Stimulated activated naive B cell treated with anti-CD40 and anti-IgM and Interleukin-4, amounts not matched to agents 10 μg/mL and 1 μg/mL and 100 μg/mL, for 72 hours (primary cell): ENCODE measurements at regions not wholly inside any gene's neighbourhood (a gene's known extent, or its start where the extent isn't known, plus 50 kb on each side); places are given as distances from the start of the nearest gene placed in this dataset.
"Not testable (repeated sequence)": the region's sequence is repeated elsewhere in the genome, so short reads cannot be mapped to it uniquely, and the experiment has no call there.

Experiments
- ATAC-seq, 2 donors: fragments of 150-1000 bp; cut with Tn5 transposase; replicated peaks; 2 replicates each; pipeline ENCODE4 v1.10.0; 2021; ENCODE audit warnings: moderate library complexity in 1 of 2
- DNase-seq: peaks from one replicate; pipeline ENCODE4 v3.0.0; 2021
- H3K27ac Mint-ChIP-seq: one replicate; pipeline ENCODE4 v1.8.0; 2022; ENCODE audit warnings: mild to moderate bottlenecking, mixed read lengths
- H3K27me3 Mint-ChIP-seq, 2 donors: one replicate each; pipeline ENCODE4 v1.8.0; 2022; ENCODE audit warnings: mixed read lengths in 2 of 2
- H3K36me3 Mint-ChIP-seq, 2 donors: one replicate each; pipeline ENCODE4 v1.8.0; 2022; ENCODE audit warnings: mixed read lengths in 2 of 2, mild to moderate bottlenecking in 1 of 2
- H3K4me1 Mint-ChIP-seq, 2 donors: one replicate each; pipeline ENCODE4 v1.8.0; 2022; ENCODE audit warnings: mixed read lengths in 2 of 2, mild to moderate bottlenecking in 1 of 2
- H3K4me3 Mint-ChIP-seq, 2 donors: one replicate each; pipeline ENCODE4 v1.8.0; 2022; ENCODE audit warnings: mild to moderate bottlenecking in 2 of 2, mixed read lengths in 2 of 2, moderate library complexity in 1 of 2
- H3K9me3 Mint-ChIP-seq, 2 donors: one replicate each; pipeline ENCODE4 v1.8.0; 2022; ENCODE audit warnings: mixed read lengths in 2 of 2, mild to moderate bottlenecking in 1 of 2

DNA sequence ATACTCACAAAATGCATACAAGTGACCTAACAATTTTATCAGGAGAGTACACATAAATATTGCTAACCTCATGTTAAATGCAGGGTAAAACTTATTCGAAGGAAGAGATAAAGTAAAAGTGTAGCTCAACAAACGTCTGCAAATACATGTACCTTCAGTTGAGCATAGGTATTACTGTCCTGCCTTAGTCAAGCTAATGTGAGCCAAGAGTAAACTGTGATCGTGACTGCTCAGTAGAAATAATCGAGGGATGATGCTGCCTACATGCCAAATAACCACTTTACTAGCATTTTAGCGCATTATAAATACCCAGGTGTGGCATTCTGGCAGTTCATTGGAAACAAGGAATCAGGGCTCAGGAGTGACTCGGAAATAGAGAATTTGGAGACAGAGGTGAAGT lies 779.5 kb downstream of the SOCS6 start:
- H3K27me3 Mint-ChIP-seq = no peaks in the 10 kb centered on the region
- H3K36me3 Mint-ChIP-seq = no peaks in the 10 kb centered on the region
- DNase-seq (no peak), ATAC-seq (no peak)
- no peak overlapping the region for H3K4me3 Mint-ChIP-seq
- peaks cover 0 to 3% of the 10 kb centered on the region in 2 donors for H3K9me3 Mint-ChIP-seq
- H3K4me1 Mint-ChIP-seq = no peaks in the 10 kb centered on the region
- H3K27ac Mint-ChIP-seq = no peak overlapping the region

DNA sequence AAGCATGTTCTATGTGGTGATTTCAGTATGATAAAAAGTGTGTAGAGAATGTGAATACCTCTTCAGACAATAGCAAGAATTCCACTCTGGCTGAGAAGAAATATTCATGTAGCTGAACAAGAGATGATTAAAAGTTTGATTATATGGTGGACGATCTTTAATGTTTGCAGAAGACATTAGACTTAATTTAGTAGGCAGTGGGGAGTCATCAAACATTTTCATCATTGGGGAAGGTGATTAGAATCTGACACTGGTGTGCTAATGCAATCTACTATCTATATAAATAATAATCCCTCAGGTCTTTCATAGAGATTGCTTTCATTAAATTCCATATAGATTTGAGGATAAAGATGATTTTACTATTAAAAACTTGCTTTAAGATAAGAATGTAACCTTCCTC lies 761.0 kb downstream of the SOCS6 start:
- H3K36me3 Mint-ChIP-seq = no peaks in the 10 kb centered on the region
- H3K27me3 Mint-ChIP-seq = no peaks in the 10 kb centered on the region
- ATAC-seq (no peak), DNase-seq (no peak)
- no peaks in the 10 kb centered on the region for H3K9me3 Mint-ChIP-seq
- H3K4me3 Mint-ChIP-seq = no peak overlapping the region
- H3K4me1 Mint-ChIP-seq = no peaks in the 10 kb centered on the region
- no peak overlapping the region for H3K27ac Mint-ChIP-seq

DNA sequence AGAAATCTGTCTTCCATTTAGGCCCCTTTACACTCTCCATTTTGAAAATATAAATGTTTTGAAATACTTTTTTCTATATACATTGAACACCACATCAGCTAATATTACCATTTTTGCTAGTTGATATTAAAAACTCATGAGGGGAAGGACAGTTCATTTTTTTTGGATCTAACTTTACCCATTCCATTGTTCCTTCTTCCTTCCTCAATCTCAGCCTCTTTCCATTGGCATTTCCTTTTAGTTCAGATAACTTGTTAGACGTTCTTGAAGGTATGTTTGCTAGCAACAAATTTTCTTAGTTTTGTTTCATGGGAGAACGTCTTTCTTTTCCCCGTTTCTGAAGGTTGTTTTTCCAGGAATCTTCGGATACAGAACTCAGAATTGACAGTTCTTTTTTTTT lies 759.0 kb downstream of the SOCS6 start:
- Mint-ChIP-seq H3K4me1 (no peaks in the 10 kb centered on the region), H3K9me3 (no peaks in the 10 kb centered on the region), H3K27ac (no peak overlapping the region)

DNA sequence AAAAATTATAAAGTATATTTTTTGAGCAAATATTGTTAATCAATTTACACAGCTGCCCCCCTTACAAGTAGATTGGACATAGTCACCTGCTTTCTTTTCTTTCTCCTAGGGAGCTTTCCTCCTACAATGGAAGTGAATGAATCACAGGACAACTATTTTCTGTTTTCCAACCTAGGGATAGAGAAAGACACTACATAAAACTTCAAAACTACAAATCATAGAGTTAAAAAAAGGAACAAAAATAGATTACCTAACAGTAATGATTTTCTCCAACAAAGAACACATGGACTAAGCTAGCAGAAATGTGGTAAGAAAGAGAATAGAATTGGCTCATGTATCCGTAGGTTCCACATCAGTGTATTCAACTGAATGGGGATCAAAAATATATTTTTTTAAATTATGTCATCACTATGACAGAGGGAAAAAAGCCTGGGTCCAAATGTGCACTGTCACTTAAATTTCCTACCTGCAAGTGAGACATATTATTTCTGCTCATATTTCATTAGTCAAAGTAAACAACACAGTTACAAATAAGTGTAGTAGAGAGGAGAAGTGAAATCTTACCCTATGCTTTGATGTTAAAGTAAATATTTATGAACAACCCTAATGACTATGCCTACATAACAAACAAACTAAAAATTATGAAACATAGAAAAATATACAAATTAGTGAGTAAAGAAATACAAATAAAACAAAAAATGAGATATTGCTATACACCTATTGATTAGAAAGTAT lies 756.7 kb downstream of the SOCS6 start:
- no peaks in the 10 kb centered on the region for H3K27me3 Mint-ChIP-seq
- H3K9me3 Mint-ChIP-seq = no peaks in the 10 kb centered on the region
- H3K4me1 Mint-ChIP-seq = no peaks in the 10 kb centered on the region
- no peaks in the 10 kb centered on the region for H3K36me3 Mint-ChIP-seq
- H3K27ac Mint-ChIP-seq = no peak overlapping the region
- DNase-seq (no peak), ATAC-seq (no peak)
- no peak overlapping the region for H3K4me3 Mint-ChIP-seq

More for the DNA sequence above, 759.0 kb downstream of the SOCS6 start:
- H3K4me3 Mint-ChIP-seq = no peak overlapping the region
- ATAC-seq (no peak), DNase-seq (no peak)
- no peaks in the 10 kb centered on the region for H3K36me3 Mint-ChIP-seq
- H3K27me3 Mint-ChIP-seq = no peaks in the 10 kb centered on the region

DNA sequence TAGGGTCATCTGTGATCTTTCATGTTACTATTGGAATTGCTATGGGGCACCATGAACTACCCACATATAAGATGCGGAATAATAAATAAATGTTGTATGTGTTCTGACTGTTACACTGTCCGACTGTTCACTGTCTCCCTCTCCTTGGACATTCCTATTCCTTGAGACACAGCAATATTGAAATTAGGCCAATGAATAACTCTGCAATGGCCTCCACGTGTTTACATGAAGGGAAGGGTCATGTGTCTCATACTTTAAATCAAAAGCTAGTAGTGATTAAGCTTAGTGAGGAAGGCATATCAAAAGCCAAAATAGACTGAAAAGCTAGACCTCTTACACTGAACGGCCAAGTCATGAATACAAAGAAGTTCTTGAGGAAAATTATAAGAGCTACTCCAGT lies 751.3 kb downstream of the SOCS6 start:
- ATAC-seq = no peak
- Mint-ChIP-seq H3K4me1 (no peaks in the 10 kb centered on the region), H3K9me3 (no peaks in the 10 kb centered on the region), H3K36me3 (no peaks in the 10 kb centered on the region), H3K27ac (no peak overlapping the region), H3K27me3 (no peaks in the 10 kb centered on the region), H3K4me3 (no peak overlapping the region)
- DNase-seq = no peak

DNA sequence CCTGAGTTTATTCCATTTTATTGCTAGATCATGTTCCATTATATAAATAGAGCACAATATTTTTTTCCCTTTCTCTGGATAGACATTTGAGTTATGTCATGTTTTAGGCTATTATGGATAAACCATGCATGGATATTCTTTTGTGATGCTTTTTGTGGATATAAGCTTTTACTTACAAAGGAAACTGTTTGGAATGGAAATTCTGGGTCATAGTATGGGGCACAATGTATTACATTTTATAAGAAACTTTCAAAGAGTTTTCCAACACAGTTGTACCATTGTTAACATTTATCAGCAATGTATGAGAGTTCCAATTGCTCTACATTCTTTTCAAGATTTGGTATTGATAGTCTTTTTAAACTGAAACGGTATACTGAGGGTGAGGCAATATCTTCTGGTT lies 749.4 kb downstream of the SOCS6 start:
- no peak overlapping the region for H3K4me3 Mint-ChIP-seq
- no peaks in the 10 kb centered on the region for H3K4me1 Mint-ChIP-seq
- ATAC-seq (no peak), DNase-seq (no peak)
- H3K27me3 Mint-ChIP-seq = no peaks in the 10 kb centered on the region
- H3K36me3 Mint-ChIP-seq = no peaks in the 10 kb centered on the region
- H3K27ac Mint-ChIP-seq = no peak overlapping the region
- H3K9me3 Mint-ChIP-seq = no peaks in the 10 kb centered on the region

DNA sequence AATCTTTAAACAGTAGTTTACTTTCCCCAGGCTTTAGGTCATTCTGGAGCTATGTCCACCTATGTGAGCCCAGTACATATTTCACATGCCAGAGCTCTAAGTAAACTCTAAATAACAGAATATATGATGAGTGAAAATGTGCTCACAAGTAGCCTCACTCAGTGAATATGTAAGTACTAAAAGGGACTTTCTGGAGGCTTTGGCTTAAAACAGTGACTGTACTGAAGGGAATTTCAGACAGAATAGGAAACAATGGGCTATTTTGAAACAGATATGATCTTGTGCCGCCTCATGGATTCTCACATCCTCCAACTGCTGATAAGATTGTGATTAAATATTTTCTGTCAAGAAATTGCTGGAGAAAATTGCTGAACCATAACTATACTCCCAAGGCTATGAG lies 747.9 kb downstream of the SOCS6 start:
- H3K4me1 Mint-ChIP-seq = no peaks in the 10 kb centered on the region
- no peak overlapping the region for H3K27ac Mint-ChIP-seq
- H3K4me3 Mint-ChIP-seq = no peak overlapping the region
- DNase-seq (no peak), ATAC-seq (no peak)
- no peaks in the 10 kb centered on the region for H3K36me3 Mint-ChIP-seq
- H3K9me3 Mint-ChIP-seq = no peaks in the 10 kb centered on the region
- H3K27me3 Mint-ChIP-seq = no peaks in the 10 kb centered on the region

DNA sequence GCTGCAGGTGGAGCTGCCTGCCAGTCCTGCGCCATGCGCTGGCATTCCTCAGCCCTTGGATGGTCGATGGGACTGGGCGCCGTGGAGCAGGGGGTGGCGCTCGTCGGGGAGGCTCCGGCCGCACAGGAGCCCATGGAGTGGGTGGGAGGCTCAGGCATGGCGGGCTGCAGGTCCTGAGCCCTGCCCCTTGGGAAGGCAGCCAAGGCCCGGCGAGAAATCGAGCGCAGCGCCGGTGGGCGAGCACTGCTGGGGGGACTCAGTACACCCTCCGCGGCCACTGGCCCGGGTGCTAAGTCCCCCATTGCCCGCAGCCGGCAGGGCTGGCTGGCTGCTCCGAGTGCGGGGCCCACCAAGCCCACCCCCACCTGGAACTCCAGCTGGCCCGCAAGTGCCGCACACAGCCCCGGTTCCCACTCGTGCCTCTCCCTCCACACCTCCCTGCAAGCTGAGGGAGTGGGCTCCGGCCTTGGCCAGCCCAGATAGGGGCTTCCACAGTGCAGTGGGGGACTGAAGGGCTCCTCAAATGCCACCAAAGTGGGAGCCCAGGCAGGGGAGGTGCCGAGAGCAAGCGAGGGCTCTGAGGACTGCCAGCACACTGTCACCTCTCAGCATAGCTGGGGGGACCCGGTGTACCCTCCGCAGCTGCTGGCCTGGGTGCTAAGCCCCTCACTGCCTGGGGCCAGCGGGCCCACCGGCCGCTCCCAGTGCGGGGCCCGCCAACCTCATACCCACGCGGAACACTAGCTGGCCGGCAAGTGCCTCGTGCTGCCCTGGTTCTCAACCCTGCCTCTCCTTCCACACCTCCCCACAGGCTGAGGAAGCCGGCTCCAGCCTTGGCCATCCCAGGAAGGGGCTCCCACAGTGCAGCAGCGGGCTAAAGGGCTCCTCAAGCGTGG lies 742.7 kb downstream of the SOCS6 start:
- H3K4me3 Mint-ChIP-seq, DNase-seq, H3K36me3 Mint-ChIP-seq, H3K27me3 Mint-ChIP-seq, H3K4me1 Mint-ChIP-seq, H3K9me3 Mint-ChIP-seq, H3K27ac Mint-ChIP-seq, ATAC-seq: not testable (repeated sequence)

DNA sequence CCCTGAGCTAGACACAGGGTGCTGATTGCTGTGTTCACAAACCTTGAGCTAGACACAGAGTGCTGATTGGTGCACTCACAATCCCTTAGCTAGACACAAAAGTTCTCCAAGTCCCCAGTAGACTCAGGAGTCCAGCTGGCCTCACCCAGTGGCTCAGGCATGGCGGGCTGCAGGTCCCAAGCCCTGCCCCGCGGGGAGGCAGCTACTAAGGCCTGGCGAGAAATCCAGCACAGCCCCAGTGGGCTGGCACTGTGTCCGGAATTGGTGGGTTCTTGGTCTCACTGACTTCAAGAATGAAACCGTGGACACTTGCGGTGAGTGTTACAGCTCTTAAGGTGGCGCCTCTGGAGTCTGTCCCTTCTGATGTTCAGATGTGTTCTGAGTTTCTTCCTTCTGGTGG lies 741.2 kb downstream of the SOCS6 start:
- H3K27me3 Mint-ChIP-seq, H3K4me1 Mint-ChIP-seq, DNase-seq, ATAC-seq, H3K9me3 Mint-ChIP-seq, H3K27ac Mint-ChIP-seq, H3K4me3 Mint-ChIP-seq, H3K36me3 Mint-ChIP-seq: not testable (repeated sequence)

DNA sequence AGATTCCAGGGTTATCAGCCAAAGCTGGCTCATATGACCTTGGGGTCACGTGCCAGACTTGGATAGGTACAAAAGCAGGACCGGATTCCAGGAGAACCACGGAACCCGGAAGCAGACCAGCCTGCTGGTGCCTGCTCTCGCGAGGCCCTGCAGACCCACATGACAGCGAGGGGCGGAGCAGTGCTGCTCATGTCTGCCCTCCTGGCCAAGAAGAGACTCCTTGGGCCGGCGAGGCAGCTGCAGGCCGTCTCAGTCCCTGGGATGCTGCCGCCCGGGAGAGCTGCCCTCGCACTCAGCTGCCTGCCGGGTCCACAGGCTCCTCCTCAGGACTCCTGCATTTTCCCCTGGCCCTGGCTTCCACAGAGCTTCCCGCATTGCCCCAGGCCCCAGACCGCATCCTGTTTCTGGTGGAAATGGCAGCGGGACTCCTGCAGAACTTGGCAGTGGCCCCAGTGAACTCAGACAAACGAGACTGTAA lies 739.5 kb downstream of the SOCS6 start:
- Mint-ChIP-seq H3K27me3 (no peaks in the 10 kb centered on the region), H3K36me3 (no peaks in the 10 kb centered on the region), H3K9me3 (peaks cover 3 to 11% of the 10 kb centered on the region in 2 donors), H3K4me3 (no peak overlapping the region), H3K27ac (no peak overlapping the region), H3K4me1 (no peaks in the 10 kb centered on the region)
- ATAC-seq = no peak
- no peak for DNase-seq

DNA sequence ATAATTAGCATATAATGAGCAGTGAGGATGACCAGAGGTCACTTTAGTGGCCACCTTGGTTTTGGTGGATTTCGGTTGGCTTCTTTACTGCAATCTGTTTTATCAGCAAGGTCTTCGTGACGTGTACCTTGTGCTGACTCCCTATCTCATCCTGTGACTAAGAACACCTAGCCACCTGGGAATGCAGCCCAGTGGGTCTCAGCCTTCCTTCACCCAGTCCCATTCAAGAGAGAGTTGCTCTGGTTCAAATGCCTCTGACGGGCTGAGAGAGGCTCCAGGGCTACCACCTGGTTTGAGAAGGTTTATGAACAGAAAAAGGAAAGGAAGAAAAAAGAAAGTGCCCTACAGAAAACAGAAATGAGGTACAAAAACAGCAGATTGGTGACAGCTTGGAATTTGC lies 738.7 kb downstream of the SOCS6 start:
- H3K9me3 Mint-ChIP-seq = peaks cover 3 to 11% of the 10 kb centered on the region in 2 donors
- no peaks in the 10 kb centered on the region for H3K36me3 Mint-ChIP-seq
- no peak overlapping the region for H3K27ac Mint-ChIP-seq
- ATAC-seq = no peak
- no peak overlapping the region for H3K4me3 Mint-ChIP-seq
- no peaks in the 10 kb centered on the region for H3K27me3 Mint-ChIP-seq
- no peaks in the 10 kb centered on the region for H3K4me1 Mint-ChIP-seq
- no peak for DNase-seq

DNA sequence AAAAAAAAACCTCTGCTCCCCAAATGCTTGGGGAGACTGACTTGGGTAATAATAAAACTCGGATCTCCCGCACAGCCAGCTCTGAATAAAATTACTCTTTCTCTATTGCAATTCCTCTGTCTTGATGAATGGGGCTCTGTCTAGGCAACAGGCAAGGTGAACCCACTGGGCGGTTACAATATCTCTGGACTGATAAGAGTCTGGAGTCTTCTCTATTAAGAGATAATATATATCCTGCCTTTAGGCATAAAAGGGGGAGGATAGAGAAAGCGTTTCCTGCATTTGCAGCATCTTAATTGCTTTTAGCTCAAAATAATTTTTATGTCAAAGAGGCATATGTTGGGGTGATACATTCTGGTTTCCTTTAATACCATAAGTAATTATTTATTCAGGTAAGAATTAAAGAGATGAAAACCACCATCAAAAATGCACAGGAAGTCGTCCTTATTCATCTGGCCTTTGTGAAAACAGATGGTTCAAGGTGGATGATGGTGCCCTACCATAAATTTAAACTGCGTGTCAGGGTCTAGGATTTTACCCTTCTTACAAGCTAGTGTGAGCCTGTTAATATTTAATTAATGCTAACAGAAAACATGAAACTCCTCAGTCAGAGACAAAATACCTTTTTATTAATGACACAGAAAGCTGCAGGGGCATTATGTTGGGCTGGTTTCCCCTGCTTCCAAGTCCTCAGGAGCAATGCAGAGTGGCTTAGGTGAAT lies 736.8 kb downstream of the SOCS6 start:
- no peaks in the 10 kb centered on the region for H3K27me3 Mint-ChIP-seq

DNA sequence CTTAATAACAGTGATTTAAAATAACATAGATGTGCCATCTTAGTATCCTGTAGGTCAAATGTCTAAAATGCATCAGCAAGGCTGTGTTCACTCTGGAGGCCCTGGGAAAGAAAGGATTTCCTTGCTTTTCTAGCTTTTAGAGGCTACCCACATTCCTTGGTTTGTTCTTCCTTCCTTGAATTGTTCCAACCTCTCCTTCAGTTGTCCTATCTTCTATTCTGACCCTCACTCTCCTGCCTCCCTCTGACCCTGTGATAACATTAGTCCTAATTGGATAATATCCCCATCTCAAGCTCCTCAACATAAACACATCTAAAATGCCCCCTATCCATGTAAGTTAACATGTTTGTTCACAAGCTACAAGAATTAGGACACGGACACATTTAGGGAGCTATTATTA lies 733.5 kb downstream of the SOCS6 start:
- Mint-ChIP-seq H3K4me3 (no peak overlapping the region), H3K9me3 (peaks cover 2 to 6% of the 10 kb centered on the region in 2 donors), H3K27ac (no peak overlapping the region), H3K36me3 (no peaks in the 10 kb centered on the region), H3K27me3 (no peaks in the 10 kb centered on the region), H3K4me1 (no peaks in the 10 kb centered on the region)
- DNase-seq = no peak
- no peak for ATAC-seq

More for the DNA sequence above, 736.8 kb downstream of the SOCS6 start:
- Mint-ChIP-seq H3K4me1 (no peaks in the 10 kb centered on the region), H3K36me3 (no peaks in the 10 kb centered on the region), H3K4me3 (no peak overlapping the region), H3K27ac (no peak overlapping the region), H3K9me3 (peaks cover 3 to 9% of the 10 kb centered on the region in 2 donors)
- no peak for ATAC-seq
- no peak for DNase-seq

DNA sequence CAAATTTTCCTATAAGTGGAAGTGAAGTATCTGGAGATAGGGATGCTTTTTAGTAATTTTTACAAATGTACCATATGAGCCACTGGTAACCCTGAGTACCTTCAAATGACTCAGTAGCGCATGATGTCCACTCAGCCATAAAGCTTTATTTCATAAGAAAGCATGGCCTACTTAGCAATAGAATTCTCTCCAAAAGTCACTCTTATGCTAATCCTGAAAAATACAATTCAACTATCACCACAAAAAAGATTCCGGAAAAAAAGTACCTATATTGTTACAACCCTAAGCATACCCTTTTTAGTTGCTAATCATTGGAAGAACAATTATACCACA lies 732.2 kb downstream of the SOCS6 start:
- Mint-ChIP-seq H3K27me3 (no peaks in the 10 kb centered on the region), H3K27ac (no peak overlapping the region), H3K4me1 (no peaks in the 10 kb centered on the region), H3K9me3 (peaks cover 4 to 6% of the 10 kb centered on the region in 2 donors), H3K4me3 (no peak overlapping the region), H3K36me3 (no peaks in the 10 kb centered on the region)
- DNase-seq (no peak), ATAC-seq (no peak)
